ENCODE measurements at regions not wholly inside any gene's neighbourhood (a gene's known extent, or its start where the extent isn't known, plus 50 kb on each side); places are given as distances from the start of the nearest gene placed in this dataset.

DNA sequence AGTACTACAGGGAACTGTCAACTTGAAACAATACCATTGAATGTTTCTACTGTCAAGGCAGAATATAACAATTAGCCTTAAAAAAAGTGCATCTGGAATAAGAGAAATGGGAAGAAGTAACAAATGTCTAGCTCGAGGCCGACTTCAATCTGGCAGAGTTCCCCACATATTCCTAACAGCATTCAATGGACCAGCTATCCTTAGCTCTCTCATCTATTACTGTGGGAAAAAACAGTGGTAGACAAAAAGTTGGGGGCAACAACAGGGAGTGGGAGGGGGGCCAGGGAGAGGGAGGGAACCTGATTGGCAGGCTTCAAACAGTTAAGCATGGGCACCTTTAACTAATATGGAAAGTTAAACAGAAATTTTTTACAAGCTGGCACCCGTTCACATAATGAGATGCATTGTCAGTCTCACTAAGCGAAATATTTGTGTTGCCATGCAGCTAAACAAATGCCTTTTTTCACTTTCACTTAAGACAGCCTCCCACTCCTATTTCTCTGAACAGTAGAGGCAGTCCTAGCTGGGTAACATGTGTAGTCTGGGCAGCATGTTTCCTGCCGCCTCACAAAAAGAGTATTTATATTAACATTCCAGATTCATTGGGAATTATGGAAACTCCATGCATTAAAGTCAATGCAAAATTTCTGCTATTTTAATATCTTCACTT, 62.2 kb upstream of the SOX6 start:
- no peak overlapping the region for H3K56ac ChIP-seq (ENCODE audit: insufficient read length, low read depth, low read length)
- no peak overlapping the region for H2AK5ac ChIP-seq (ENCODE audit: insufficient read length, low read length)
- no peak overlapping the region for H3K18ac ChIP-seq (ENCODE audit: insufficient read length, low read depth, low read length)
- Mint-ChIP-seq H3K9me3 (no peaks in the 10 kb centered on the region), H3K4me1 (no peaks in the 10 kb centered on the region), H3K27me3 (ENCODE audit: low read depth) (peaks cover 81% of the 10 kb centered on the region), H3K27ac (no peak overlapping the region), H3K4me3 (no peak overlapping the region), H3K36me3 (ENCODE audit: insufficient read depth in 1 of 3, low read depth in 3 of 3) (no peaks in the 10 kb centered on the region)
- no peaks in the 10 kb centered on the region for H3K79me1 ChIP-seq (ENCODE audit: insufficient read depth, low read depth, low read length, poor library complexity, severe bottlenecking)
- no peak overlapping the region for H2BK5ac ChIP-seq (ENCODE audit: insufficient read length, low read length)
- no peak overlapping the region for H2AFZ ChIP-seq (ENCODE audit: low read length)
- no peak for TF ChIP-seq CTCF (conservative IDR thresholded peaks at IDR 0.05)
- no peak overlapping the region for H4K5ac ChIP-seq (ENCODE audit: insufficient read length, low read depth, low read length)
- H3T11ph ChIP-seq (ENCODE audit: low read length) = no peak overlapping the region
- H3K14ac ChIP-seq (ENCODE audit: insufficient read depth, low read length) = no peak overlapping the region
- no peaks in the 10 kb centered on the region for H3K79me2 ChIP-seq (ENCODE audit: insufficient read depth, low read length)
- H2BK15ac ChIP-seq (ENCODE audit: low read depth, low read length) = no peak overlapping the region
- H3K23me2 ChIP-seq (ENCODE audit: insufficient read length, low read depth, low read length, poor library complexity, severe bottlenecking) = no peaks in the 10 kb centered on the region
- no peak overlapping the region for H2BK20ac ChIP-seq (ENCODE audit: low read depth, low read length, poor library complexity, severe bottlenecking)
- no peak overlapping the region for H2BK12ac ChIP-seq (ENCODE audit: insufficient read length, low read depth, low read length)
- no peak overlapping the region for H2BK120ac ChIP-seq (ENCODE audit: low read depth, low read length, poor library complexity, severe bottlenecking)
- no peak overlapping the region for H3K23ac ChIP-seq (ENCODE audit: insufficient read length, low read depth, low read length)
- no peak overlapping the region for H3K27ac ChIP-seq (ENCODE audit: insufficient read length, low read depth, low read length)
- no peaks in the 10 kb centered on the region for H3K4me1 ChIP-seq (ENCODE audit: insufficient read depth, low read length)
- no peaks in the 10 kb centered on the region for H3K27me3 ChIP-seq (ENCODE audit: insufficient read depth, low read length)
- no peak overlapping the region for H3K9ac ChIP-seq (ENCODE audit: extremely low read depth, insufficient read length, low read length)
- no CpG with 5 or more reads among the region's 5 CpGs for WGBS (ENCODE audit: extremely low coverage, insufficient read length, low lambda C conversion rate)
- H4K91ac ChIP-seq (ENCODE audit: insufficient read length, low read depth, low read length) = no peak overlapping the region
- no peaks in the 10 kb centered on the region for H4K20me1 ChIP-seq (ENCODE audit: control insufficient read depth, insufficient read depth, insufficient read length)
- DNase-seq = no peak
- no peak overlapping the region for H3K4me2 ChIP-seq (ENCODE audit: insufficient read depth, insufficient read length, low read length)
- H3K4ac ChIP-seq (ENCODE audit: low read depth, low read length) = no peak overlapping the region
- H4K8ac ChIP-seq (replicated peaks; ENCODE audit: insufficient read length, low read depth, low read length) = no peak overlapping the region
- H3K9me3 ChIP-seq (ENCODE audit: control insufficient read depth, low read depth, low read length) = no peaks in the 10 kb centered on the region

Data from H9 (cell line).